Activated CD4-positive, alpha-beta memory T cell treated with anti-CD3 and anti-CD28 coated beads for 36 hours (primary cell): ENCODE measurements at regions not wholly inside any gene's neighbourhood (a gene's known extent, or its start where the extent isn't known, plus 50 kb on each side); places are given as distances from the start of the nearest gene placed in this dataset.

Experiments
- CTCF ChIA-PET: fragments of 350-600 bp; sonication (Branson Sonifier 250); formaldehyde crosslinking; loops from one replicate; lab custom pipeline; 2021; ENCODE audit warnings: antibody characterized with exemption, inconsistent platforms; lab: Charles Lee
- POLR2A ChIA-PET: fragments of 350-600 bp; sonication (Branson Sonifier 250); formaldehyde crosslinking; loops from one replicate; lab custom pipeline; 2021; ENCODE audit warnings: antibody characterized with exemption; lab: Charles Lee
- DNase-seq: peaks from one replicate; pipeline ENCODE4 v3.0.0-alpha.2; 2020
- H3K27ac Mint-ChIP-seq: one replicate; pipeline ENCODE4 v1.8.0; 2021; ENCODE audit warnings: mixed read lengths
- H3K27me3 Mint-ChIP-seq: one replicate; pipeline ENCODE4 v1.8.0; 2021; ENCODE audit warnings: mixed read lengths
- H3K36me3 Mint-ChIP-seq: one replicate; pipeline ENCODE4 v1.8.0; 2021; ENCODE audit warnings: mixed read lengths
- H3K4me1 Mint-ChIP-seq: one replicate; pipeline ENCODE4 v1.8.0; 2021; ENCODE audit warnings: low read depth, mixed read lengths
- H3K4me3 Mint-ChIP-seq: one replicate; pipeline ENCODE4 v1.8.0; 2021; ENCODE audit warnings: mild to moderate bottlenecking, mixed read lengths
- H3K9me3 Mint-ChIP-seq: one replicate; pipeline ENCODE4 v1.8.0; 2021; ENCODE audit warnings: mixed read lengths
- intact Hi-C: fragments of 100-400 bp; cut with micrococcal nuclease; formaldehyde crosslinking; loops from one replicate; pipeline ENCODE4 v1.15.1; 2023

DNA sequence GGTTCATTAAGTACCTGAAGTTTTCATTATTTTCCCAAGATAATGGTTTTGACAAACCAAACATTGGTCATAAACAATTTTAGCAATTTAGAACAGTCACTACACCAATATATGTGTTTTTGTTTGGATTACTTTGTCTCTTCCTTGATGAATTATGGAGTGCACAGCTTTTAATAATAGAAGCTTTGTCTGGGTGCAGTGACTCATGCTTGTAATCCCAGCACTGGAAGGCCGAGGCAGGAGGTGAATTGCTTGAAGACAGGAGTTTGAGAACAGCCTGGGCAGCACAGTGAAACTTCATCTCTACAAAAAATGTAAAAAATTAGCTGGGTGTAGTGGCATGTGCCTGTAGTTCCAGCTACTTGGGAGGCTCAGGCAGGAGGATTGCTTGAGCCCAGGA is 89.4 kb upstream of the ANKEF1 start:
- intact Hi-C loops = no loop called here
- no peak for DNase-seq
- Mint-ChIP-seq H3K9me3 (no peaks in the 10 kb centered on the region), H3K4me3 (no peak overlapping the region), H3K27ac (no peak overlapping the region), H3K4me1 (no peaks in the 10 kb centered on the region), H3K36me3 (no peaks in the 10 kb centered on the region), H3K27me3 (peaks cover 4% of the 10 kb centered on the region)
- CTCF ChIA-PET = no interaction called here
- POLR2A ChIA-PET = no interaction called here

DNA sequence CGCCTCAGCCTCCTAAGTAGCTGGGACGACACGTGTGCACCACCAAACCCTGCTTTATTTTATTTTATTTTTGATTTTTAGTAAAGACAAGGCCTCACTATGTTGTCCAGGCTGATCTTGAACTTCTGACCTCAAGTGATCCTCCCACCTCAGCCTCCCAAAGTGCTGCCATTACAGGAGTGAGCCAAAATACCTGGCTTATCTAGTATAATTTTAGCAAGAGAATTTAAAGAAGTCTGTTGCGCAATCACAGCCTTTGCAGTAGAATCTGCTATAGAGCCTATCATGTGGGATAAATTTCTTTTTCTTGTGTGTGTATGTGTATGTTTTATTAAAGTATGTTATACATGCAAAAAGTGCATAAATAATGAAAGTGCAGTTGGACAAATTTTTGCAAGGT is 92.1 kb upstream of the ANKEF1 start:
- DNase-seq = no peak
- H3K9me3 Mint-ChIP-seq = no peaks in the 10 kb centered on the region
- H3K4me3 Mint-ChIP-seq = no peak overlapping the region
- no peak overlapping the region for H3K27ac Mint-ChIP-seq
- POLR2A ChIA-PET = no interaction called here
- H3K36me3 Mint-ChIP-seq = no peaks in the 10 kb centered on the region
- intact Hi-C loops = no loop called here
- CTCF ChIA-PET = no interaction called here
- peaks cover under 1% of the 10 kb centered on the region for H3K27me3 Mint-ChIP-seq
- no peaks in the 10 kb centered on the region for H3K4me1 Mint-ChIP-seq

GRCh38 chr20:9940329-9940728 is 94.5 kb upstream of the ANKEF1 start:
- POLR2A ChIA-PET = no interaction called here
- Mint-ChIP-seq H3K27me3 (no peaks in the 10 kb centered on the region), H3K4me1 (no peaks in the 10 kb centered on the region)

DNA sequence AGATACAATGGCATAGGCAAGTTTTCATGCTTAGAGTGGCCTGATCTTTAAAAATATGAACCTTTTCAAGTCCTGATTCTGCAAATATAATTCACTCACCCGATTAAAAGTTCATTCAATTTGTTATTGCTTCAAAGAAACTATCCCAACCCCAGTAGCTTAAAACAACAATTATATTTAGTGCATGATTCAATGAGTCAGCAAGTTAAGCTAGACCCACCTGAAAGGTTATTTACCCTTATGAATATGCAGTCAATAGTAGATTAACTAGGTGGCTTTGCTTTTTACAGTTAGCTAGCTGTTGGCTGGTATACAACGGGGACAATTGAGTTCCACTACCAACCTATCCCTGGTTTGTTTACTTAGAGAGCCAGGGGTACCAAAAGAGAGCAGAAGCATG is 95.6 kb upstream of the ANKEF1 start:
- intact Hi-C loops = no loop called here
- POLR2A ChIA-PET = no interaction called here
- H3K27ac Mint-ChIP-seq = no peak overlapping the region
- H3K4me3 Mint-ChIP-seq = no peak overlapping the region
- H3K9me3 Mint-ChIP-seq = no peaks in the 10 kb centered on the region
- CTCF ChIA-PET = no interaction called here
- H3K36me3 Mint-ChIP-seq = no peaks in the 10 kb centered on the region
- H3K4me1 Mint-ChIP-seq = no peaks in the 10 kb centered on the region
- H3K27me3 Mint-ChIP-seq = no peaks in the 10 kb centered on the region
- no peak for DNase-seq

More at GRCh38 chr20:9940329-9940728, 94.5 kb upstream of the ANKEF1 start:
- no peak overlapping the region for H3K4me3 Mint-ChIP-seq
- no peak for DNase-seq
- no peaks in the 10 kb centered on the region for H3K9me3 Mint-ChIP-seq
- CTCF ChIA-PET = interaction anchor here (0.7 kb wide), 1 partner anchor 756 kb away, joined by 3 read pairs; no protein-coding TSS in a partner anchor
- no peaks in the 10 kb centered on the region for H3K36me3 Mint-ChIP-seq
- no peak overlapping the region for H3K27ac Mint-ChIP-seq
- intact Hi-C loops = no loop called here

GRCh38 chr20:9935285-9935684 is 96.4 kb upstream of the PAK5 start:
- Mint-ChIP-seq H3K27ac (no peak overlapping the region), H3K27me3 (peaks cover 2% of the 10 kb centered on the region), H3K36me3 (no peaks in the 10 kb centered on the region), H3K9me3 (no peaks in the 10 kb centered on the region), H3K4me1 (no peaks in the 10 kb centered on the region), H3K4me3 (no peak overlapping the region)
- DNase-seq = no peak
- ChIA-PET POLR2A (no interaction called here), CTCF (no interaction called here)
- intact Hi-C loops = no loop called here

DNA sequence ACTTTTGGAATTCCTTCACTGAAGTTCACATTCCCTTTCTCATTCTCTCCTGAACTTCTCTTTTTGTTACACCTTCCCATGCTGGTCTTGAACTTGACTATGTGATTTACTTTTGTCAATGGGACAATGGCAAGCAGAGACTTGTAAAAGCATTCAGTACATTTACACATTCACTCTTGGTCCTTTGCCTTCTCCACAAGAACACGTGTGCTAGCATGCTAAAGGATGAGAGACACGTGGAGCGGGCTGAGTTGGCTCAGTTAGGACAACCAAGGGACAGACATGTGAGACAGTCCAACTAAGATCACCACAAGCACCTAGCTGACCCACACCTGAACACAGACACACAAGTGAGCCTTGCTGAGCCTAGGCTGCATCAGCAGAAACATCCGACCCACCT is 91.3 kb upstream of the PAK5 start:
- Mint-ChIP-seq H3K4me1 (no peaks in the 10 kb centered on the region), H3K27ac (no peak overlapping the region), H3K36me3 (no peaks in the 10 kb centered on the region), H3K4me3 (no peak overlapping the region), H3K27me3 (peaks cover 2% of the 10 kb centered on the region), H3K9me3 (no peaks in the 10 kb centered on the region)
- intact Hi-C loops = no loop called here
- ChIA-PET POLR2A (no interaction called here), CTCF (no interaction called here)
- no peak for DNase-seq

DNA sequence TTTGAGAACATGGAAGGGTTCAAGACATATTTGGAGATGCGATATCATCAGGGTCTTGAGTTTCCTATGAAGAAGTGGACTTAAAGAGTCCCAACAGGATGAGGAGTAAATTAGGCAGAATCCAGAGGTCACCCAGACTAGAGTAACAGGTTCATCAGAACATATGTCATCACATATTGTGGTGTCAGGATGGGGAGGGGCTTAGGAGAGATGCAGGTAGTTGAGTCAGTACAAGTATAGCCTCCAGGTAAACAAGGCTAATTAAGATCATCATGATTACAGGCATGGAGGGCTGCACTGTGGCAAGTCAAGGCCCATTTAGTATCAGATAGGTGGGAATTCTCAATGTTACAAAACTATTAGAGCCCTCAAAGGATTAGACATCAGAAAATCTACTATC is 90.1 kb upstream of the PAK5 start:
- Mint-ChIP-seq H3K9me3 (no peaks in the 10 kb centered on the region), H3K27me3 (peaks cover 2% of the 10 kb centered on the region), H3K4me3 (no peak overlapping the region), H3K27ac (no peak overlapping the region), H3K4me1 (no peaks in the 10 kb centered on the region), H3K36me3 (no peaks in the 10 kb centered on the region)
- ChIA-PET POLR2A (no interaction called here), CTCF (no interaction called here)
- DNase-seq = no peak
- intact Hi-C loops = no loop called here

- no peaks in the 10 kb centered on the region for H3K4me1 Mint-ChIP-seq
- CTCF ChIA-PET = no interaction called here
These were observed 89.4 kb upstream of the PAK5 start for GRCh38 chr20:9928281-9928737.

GRCh38 chr20:9927224-9927623 is 88.3 kb upstream of the PAK5 start:
- Mint-ChIP-seq H3K36me3 (no peaks in the 10 kb centered on the region), H3K27me3 (peaks cover 2% of the 10 kb centered on the region), H3K4me3 (no peak overlapping the region), H3K4me1 (no peaks in the 10 kb centered on the region), H3K9me3 (no peaks in the 10 kb centered on the region), H3K27ac (no peak overlapping the region)
- DNase-seq = no peak
- intact Hi-C loops = no loop called here
- POLR2A ChIA-PET = interaction anchor here (0.6 kb wide), 1 partner anchor 9 kb away, joined by 4 read pairs; no protein-coding TSS in a partner anchor
- CTCF ChIA-PET = no interaction called here

More at GRCh38 chr20:9928281-9928737, 89.4 kb upstream of the PAK5 start:
- H3K27me3 Mint-ChIP-seq = peaks cover 2% of the 10 kb centered on the region
- H3K36me3 Mint-ChIP-seq = no peaks in the 10 kb centered on the region
- POLR2A ChIA-PET = no interaction called here
- H3K9me3 Mint-ChIP-seq = no peaks in the 10 kb centered on the region
- H3K4me3 Mint-ChIP-seq = no peak overlapping the region
- H3K27ac Mint-ChIP-seq = no peak overlapping the region
- no peak for DNase-seq
- intact Hi-C loops = no loop called here

GRCh38 chr20:9926476-9926875 is 87.6 kb upstream of the PAK5 start:
- intact Hi-C loops = no loop called here
- Mint-ChIP-seq H3K9me3 (no peaks in the 10 kb centered on the region), H3K4me1 (no peaks in the 10 kb centered on the region), H3K27me3 (peaks cover 2% of the 10 kb centered on the region), H3K4me3 (no peak overlapping the region), H3K36me3 (no peaks in the 10 kb centered on the region), H3K27ac (no peak overlapping the region)
- POLR2A ChIA-PET = no interaction called here
- CTCF ChIA-PET = no interaction called here
- DNase-seq = no peak

DNA sequence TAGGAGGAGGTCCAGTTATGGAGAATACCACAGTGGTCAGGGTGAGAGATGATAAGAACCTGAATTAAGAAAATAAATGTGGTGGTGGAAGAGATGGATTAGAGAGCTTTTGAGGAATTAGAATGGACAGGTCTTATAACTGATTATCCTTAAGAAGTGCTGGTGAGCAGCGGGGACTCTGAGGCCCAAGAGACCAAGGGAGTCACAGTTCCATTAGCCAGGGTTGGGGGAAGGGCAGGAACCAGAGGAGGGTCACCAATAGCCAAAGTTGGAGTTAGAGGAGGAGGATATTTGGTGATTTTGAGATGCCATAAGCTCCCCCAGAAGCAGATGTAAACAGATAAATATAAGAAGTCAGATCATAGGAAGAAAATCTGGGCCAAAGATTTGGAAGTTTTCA is 87.1 kb upstream of the PAK5 start:
- no peak for DNase-seq
- intact Hi-C loops = no loop called here
- H3K4me3 Mint-ChIP-seq = no peak overlapping the region
- ChIA-PET CTCF (no interaction called here), POLR2A (no interaction called here)
- no peaks in the 10 kb centered on the region for H3K36me3 Mint-ChIP-seq
- H3K27ac Mint-ChIP-seq = no peak overlapping the region
- peaks cover 2% of the 10 kb centered on the region for H3K27me3 Mint-ChIP-seq
- no peaks in the 10 kb centered on the region for H3K4me1 Mint-ChIP-seq
- no peaks in the 10 kb centered on the region for H3K9me3 Mint-ChIP-seq

- no peak for DNase-seq
- CTCF ChIA-PET = interaction anchor here (0.9 to 1.8 kb wide), 3 partner anchors 11 to 314 kb away, joined by 3 to 8 read pairs (median 3); no protein-coding TSS in a partner anchor
- Mint-ChIP-seq H3K36me3 (no peaks in the 10 kb centered on the region), H3K4me3 (no peak overlapping the region), H3K27ac (no peak overlapping the region), H3K4me1 (no peaks in the 10 kb centered on the region), H3K9me3 (no peaks in the 10 kb centered on the region), H3K27me3 (peaks cover 2% of the 10 kb centered on the region)
- intact Hi-C loops = no loop called here
- POLR2A ChIA-PET = no interaction called here
These were observed 84.8 kb upstream of the PAK5 start for GRCh38 chr20:9923648-9924047.

DNA sequence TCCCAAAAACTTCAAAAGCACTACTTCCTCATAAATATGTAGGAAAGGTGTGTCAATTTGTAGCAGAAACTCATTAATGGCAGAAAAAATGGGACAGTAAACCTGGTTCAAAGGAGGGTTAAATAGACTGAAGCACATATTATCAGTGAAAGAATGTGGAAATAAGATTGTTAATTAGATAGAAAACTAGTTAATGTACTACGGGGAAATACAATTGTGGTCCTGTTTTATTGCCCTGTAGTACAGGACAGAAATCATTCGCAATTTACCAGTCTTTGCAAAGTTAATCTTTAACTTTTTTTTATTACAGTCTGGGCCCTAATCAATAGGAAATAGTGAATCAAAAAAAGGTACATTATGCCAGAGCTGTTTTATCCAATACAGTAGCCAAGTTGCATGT is 82.0 kb upstream of the PAK5 start:
- no peak overlapping the region for H3K4me3 Mint-ChIP-seq
- ChIA-PET CTCF (no interaction called here), POLR2A (no interaction called here)
- no peak overlapping the region for H3K27ac Mint-ChIP-seq
- H3K36me3 Mint-ChIP-seq = no peaks in the 10 kb centered on the region
- H3K27me3 Mint-ChIP-seq = peaks cover 2% of the 10 kb centered on the region
- no peaks in the 10 kb centered on the region for H3K4me1 Mint-ChIP-seq
- intact Hi-C loops = no loop called here
- H3K9me3 Mint-ChIP-seq = no peaks in the 10 kb centered on the region
- DNase-seq = no peak
